Ovary (tissue), 7 donors: ENCODE measurements at regions not wholly inside any gene's neighbourhood (a gene's known extent, or its start where the extent isn't known, plus 50 kb on each side); places are given as distances from the start of the nearest gene placed in this dataset.

Experiments
- DNase-seq, 5 donors: peaks; one replicate each; pipeline ENCODE4 v3.0.0-alpha.2; 2019 to 2020
- H3K27ac ChIP-seq, 2 donors: fragments of 200-600 bp; one replicate each; pipeline versions ENCODE4 v1.5.1 to v1.8.0; 2019 to 2022
- H3K27me3 ChIP-seq: fragments of 200-600 bp; one replicate; pipeline ENCODE4 v1.8.0; 2022
- H3K36me3 ChIP-seq: fragments of 200-600 bp; sonication (generic); one replicate; pipeline ENCODE4 v1.5.1; 2019
- H3K4me1 ChIP-seq: one replicate; pipeline ENCODE4 v1.8.1; 2013; ENCODE audit warnings: mild to moderate bottlenecking, moderate library complexity; ENCODE audit not compliant: insufficient read depth
- H3K4me3 ChIP-seq: fragments of 200-600 bp; sonication (generic); one replicate; pipeline ENCODE4 v1.5.1; 2017
- H3K9me3 ChIP-seq, 2 donors: fragments of 200-600 bp in 1 of 2; sonication (generic) in 1 of 2; one replicate each; pipeline versions ENCODE4 v1.5.1 to v1.8.1; 2013 to 2019; ENCODE audit warnings: mild to moderate bottlenecking in 1 of 2, moderate library complexity in 1 of 2
- CTCF ChIP-seq, 3 donors: fragments of 450-650 bp in 2 of 3; fragments of 200-600 bp in 1 of 3; IDR thresholded peaks; one replicate each; pipeline versions ENCODE4 v1.5.1 to v1.8.0; 2016 to 2022; ENCODE audit warnings: antibody characterized with exemption in 3 of 3, mild to moderate bottlenecking in 1 of 3
- EP300 ChIP-seq: sonication (generic); formaldehyde crosslinking; IDR thresholded peaks from one replicate; pipeline ENCODE4 v1.6.1; 2017; ENCODE audit warnings: antibody characterized with exemption
- POLR2A ChIP-seq: fragments of 450-650 bp; IDR thresholded peaks from one replicate; pipeline ENCODE4 v1.6.1; 2017; ENCODE audit warnings: antibody characterized with exemption, mild to moderate bottlenecking, moderate library complexity
- WGBS, 3 donors: extraction: QIAGEN DNeasy Blood & Tissue Kit in 1 of 3; methylation state at CpG; one replicate each; pipeline versions ENCODE4 v1.1.5 to v1.1.7; 2013 to 2017; 5-methylcytosine and 5-hydroxymethylcytosine counted together
- intact Hi-C, 4 donors: fragments of 100-400 bp; cut with DNase I; formaldehyde crosslinking; loops; one replicate each; pipeline versions ENCODE4 v1.11.0 to v1.15.1; 2022 to 2023
- donor health status: DM: no; HTN: no; CAD: no; lungs with moderate emphysema.
- donor health status: DM: no; HTN: no; CAD: no.
- donor health status: Bipolar disorder and iron deficiency.
- donor health status: DM: no; HTN: no; CAD: no.
- donor health status: DM: yes; HTN: yes; CAD: no.

DNA sequence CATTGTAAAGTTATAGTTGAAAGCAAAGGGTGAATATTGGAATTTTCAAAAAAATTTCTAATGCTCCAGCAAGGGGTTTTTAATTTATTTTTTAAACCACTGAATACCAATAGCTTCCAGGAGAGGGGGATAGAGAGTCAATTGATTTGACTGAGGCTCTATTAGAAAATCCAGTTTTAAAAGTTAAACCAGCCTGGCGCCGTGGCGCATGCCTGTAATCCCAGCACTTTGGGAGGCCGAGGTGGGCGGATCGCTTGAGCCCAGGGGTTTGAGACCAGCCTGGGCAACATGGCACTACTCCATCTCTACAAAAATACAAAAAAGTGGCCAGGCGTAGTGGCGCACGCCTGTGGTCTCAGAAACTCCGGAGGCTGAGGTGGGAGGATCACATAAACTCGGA, 150.1 kb downstream of the SLC38A4 start:
- no peaks in the 10 kb centered on the region for H3K36me3 ChIP-seq
- H3K27me3 ChIP-seq, result no peaks in the 10 kb centered on the region
- intact Hi-C loops, result no loop called here
- no peaks in the 10 kb centered on the region for H3K9me3 ChIP-seq
- 34 to 46% (median 39%) methylated on average over 11 of the region's 11 CpGs for WGBS, 3 donors
- peak; percentile 13 to 54 (median 30) for DNase-seq
- TF ChIP-seq POLR2A (no peak), CTCF (IDR thresholded peaks at IDR 0.05) (peak; percentile 43 to 65 (median 55))
- no peak overlapping the region for H3K4me3 ChIP-seq
- H3K27ac ChIP-seq, result no peak overlapping the region
- H3K4me1 ChIP-seq, result no peaks in the 10 kb centered on the region

DNA sequence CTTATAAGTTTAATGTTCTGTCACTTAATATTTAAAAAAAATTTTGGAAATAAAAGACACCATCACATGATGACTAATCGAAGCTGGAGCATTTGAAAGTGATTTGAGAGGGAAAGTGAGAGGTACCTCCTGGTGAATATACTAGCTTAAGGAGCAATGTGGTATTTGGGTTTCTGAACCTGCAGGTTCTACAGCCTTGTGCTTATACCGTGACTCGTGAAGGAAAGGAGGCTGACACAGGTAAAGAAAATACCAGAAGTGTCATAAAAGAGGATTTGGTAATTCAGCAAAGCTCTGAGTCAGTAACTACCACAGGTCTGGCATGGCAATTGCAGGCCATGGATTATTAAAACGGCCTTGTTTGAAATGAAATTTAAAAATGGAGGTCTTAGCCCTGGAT, 151.0 kb downstream of the SLC38A4 start:
- intact Hi-C loops, result no loop called here
- Histone ChIP-seq H3K36me3 (no peaks in the 10 kb centered on the region), H3K27ac (no peak overlapping the region), H3K4me3 (no peak overlapping the region), H3K27me3 (no peaks in the 10 kb centered on the region), H3K9me3 (no peaks in the 10 kb centered on the region), H3K4me1 (no peaks in the 10 kb centered on the region)
- no peak for TF ChIP-seq EP300
- no peak for TF ChIP-seq POLR2A
- TF ChIP-seq CTCF (IDR thresholded peaks at IDR 0.05), result no peak
- 85 to 89% (median 86%) methylated on average over 4 of the region's 4 CpGs for WGBS, 3 donors
- no peak for DNase-seq

- no peak for DNase-seq
- Histone ChIP-seq H3K9me3 (no peaks in the 10 kb centered on the region), H3K4me1 (no peaks in the 10 kb centered on the region), H3K4me3 (no peak overlapping the region), H3K27me3 (no peaks in the 10 kb centered on the region), H3K27ac (no peak overlapping the region), H3K36me3 (no peaks in the 10 kb centered on the region)
- WGBS, 3 donors, result 79 to 84% (median 81%) methylated on average over 1 of the region's 1 CpG
- no peak for TF ChIP-seq CTCF (IDR thresholded peaks at IDR 0.05)
- no peak for TF ChIP-seq POLR2A
- no peak for TF ChIP-seq EP300
- intact Hi-C loops, result no loop called here
These were observed 151.7 kb downstream of the SLC38A4 start for GRCh38 chr12:46674129-46674528.

DNA sequence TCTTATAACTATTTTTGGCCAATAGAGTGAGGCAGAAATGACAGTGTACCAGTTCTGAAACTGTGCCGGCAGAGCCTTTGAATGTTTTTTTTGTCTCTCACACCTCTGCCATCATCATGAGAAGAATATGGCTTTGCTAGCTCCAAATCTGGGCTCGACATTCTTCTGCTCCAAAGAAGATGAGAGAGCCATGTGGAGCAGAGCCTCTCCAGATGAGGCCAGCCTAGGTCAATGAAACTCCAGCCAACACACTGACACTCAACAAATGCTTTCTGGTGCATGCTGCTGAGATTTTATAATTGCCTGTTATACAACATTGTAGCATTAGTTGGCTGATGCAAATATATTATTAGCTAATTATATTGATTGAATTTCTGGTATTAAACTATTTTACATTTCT, 154.7 kb downstream of the SLC38A4 start:
- H3K36me3 ChIP-seq, result no peaks in the 10 kb centered on the region
- DNase-seq, result no peak
- no peak overlapping the region for H3K27ac ChIP-seq
- H3K27me3 ChIP-seq, result no peaks in the 10 kb centered on the region
- intact Hi-C loops, result no loop called here
- WGBS, 3 donors, result 51 to 76% (median 67%) methylated on average over 2 of the region's 2 CpGs
- H3K4me3 ChIP-seq, result no peak overlapping the region
- no peak for TF ChIP-seq POLR2A
- no peak for TF ChIP-seq CTCF (IDR thresholded peaks at IDR 0.05)
- TF ChIP-seq EP300, result no peak
- H3K9me3 ChIP-seq, result no peaks in the 10 kb centered on the region
- no peaks in the 10 kb centered on the region for H3K4me1 ChIP-seq

- Histone ChIP-seq H3K27ac (no peak overlapping the region), H3K9me3 (no peaks in the 10 kb centered on the region), H3K27me3 (no peaks in the 10 kb centered on the region), H3K4me3 (no peak overlapping the region), H3K4me1 (no peaks in the 10 kb centered on the region), H3K36me3 (no peaks in the 10 kb centered on the region)
- TF ChIP-seq EP300 (no peak), CTCF (IDR thresholded peaks at IDR 0.05) (no peak), POLR2A (no peak)
- intact Hi-C loops, result no loop called here
- WGBS, 3 donors, result 93 to 100% (median 97%) methylated on average over 1 of the region's 1 CpG
- DNase-seq, result no peak
These were observed 155.2 kb downstream of the SLC38A4 start for GRCh38 chr12:46670636-46671035.
